Endothelial cell of umbilical vein (primary cell): ENCODE measurements at regions not wholly inside any gene's neighbourhood (a gene's known extent, or its start where the extent isn't known, plus 50 kb on each side); places are given as distances from the start of the nearest gene placed in this dataset.

ENCODE experiments used
- CTCF ChIP-seq, 2 donors: IDR thresholded peaks; 1 replicate in 1 of 2; 2 replicates in 1 of 2; pipeline ENCODE4 v1.5.1; 2011; ENCODE audit warnings: low read length in 2 of 2, mild to moderate bottlenecking in 2 of 2, moderate library complexity in 2 of 2, control low read depth in 1 of 2, inconsistent platforms in 1 of 2, low read depth in 1 of 2; ENCODE audit not compliant: insufficient read depth in 1 of 2; ENCODE audit errors: extremely low read depth in 1 of 2
- EZH2 ChIP-seq: IDR thresholded peaks from 2 replicates; pipeline ENCODE4 v1.6.1; 2012; ENCODE audit warnings: borderline replicate concordance, low read depth, mild to moderate bottlenecking, moderate library complexity, low read length, inconsistent platforms; ENCODE audit not compliant: severe bottlenecking
- GATA2 ChIP-seq: IDR thresholded peaks from 2 replicates; pipeline ENCODE4 v1.7.0; 2011; ENCODE audit warnings: low read depth, mild to moderate bottlenecking, moderate library complexity, mixed read lengths, low read length; ENCODE audit not compliant: insufficient read length, insufficient read depth
- MAX ChIP-seq: IDR thresholded peaks from 2 replicates; pipeline ENCODE4 v1.6.1; 2011; ENCODE audit not compliant: insufficient read depth, insufficient read length
- POLR2A ChIP-seq: IDR thresholded peaks from 2 replicates; pipeline ENCODE4 v1.6.1; 2012; ENCODE audit warnings: low read depth, mild to moderate bottlenecking, control low read depth, low read length
- POLR2AphosphoS5 ChIP-seq: IDR thresholded peaks from 2 replicates; pipeline ENCODE4 v1.6.1; 2012; ENCODE audit warnings: low read depth, mild to moderate bottlenecking, control low read depth, low read length, moderate library complexity; ENCODE audit not compliant: insufficient read depth

- TF ChIP-seq POLR2AphosphoS5 (no peak), POLR2A (no peak), CTCF (IDR thresholded peaks at IDR 0.05; ENCODE audit: extremely low read depth in 1 of 2, insufficient read depth in 1 of 2, low read depth in 1 of 2, low read length in 2 of 2) (no peak), EZH2 (no peak), MAX (no peak), GATA2 (no peak)
These were observed 393.4 kb downstream of the MIAT start for GRCh38 chr22:27050771-27051170.
